Erythroblast (primary cell): ENCODE measurements at regions not wholly inside any gene's neighbourhood (a gene's known extent, or its start where the extent isn't known, plus 50 kb on each side); places are given as distances from the start of the nearest gene placed in this dataset.

Source experiments
- GATA1 ChIP-seq: IDR thresholded peaks from 2 replicates; pipeline ENCODE4 v1.6.1; 2011; ENCODE audit warnings: low read depth, mild to moderate bottlenecking, control low read depth, low read length, moderate library complexity
- POLR2A ChIP-seq: IDR thresholded peaks from 2 replicates; pipeline ENCODE4 v1.6.1; 2011; ENCODE audit warnings: mild to moderate bottlenecking, low read length

- TF ChIP-seq POLR2A: no peak
- TF ChIP-seq GATA1: no peak
Observed at GRCh38 chr14:43687921-43688320, 819.2 kb downstream of the FSCB start.
